OCI-LY1 (cell line): ENCODE measurements at regions not wholly inside any gene's neighbourhood (a gene's known extent, or its start where the extent isn't known, plus 50 kb on each side); places are given as distances from the start of the nearest gene placed in this dataset.

Experiments
- CTCF ChIP-seq: fragments of 200-600 bp; sonication (generic), shearing (Covaris generic); IDR thresholded peaks from 2 replicates; pipeline ENCODE4 v1.5.1; 2017; ENCODE audit warnings: mild to moderate bottlenecking, antibody characterized with exemption, low read length, moderate library complexity, mixed read lengths
- EZH2 ChIP-seq: fragments of 200-600 bp; sonication (generic), shearing (Covaris generic); IDR thresholded peaks from 2 replicates; pipeline ENCODE4 v1.8.0; 2017; ENCODE audit warnings: borderline replicate concordance, mixed run types, mild to moderate bottlenecking, antibody characterized with exemption, low read length, moderate library complexity, mixed read lengths

GRCh38 chr3:86782286-86782685 is 208.7 kb downstream of the VGLL3 start:
- TF ChIP-seq CTCF (no peak), EZH2 (no peak)
